ENCODE measurements at regions not wholly inside any gene's neighbourhood (a gene's known extent, or its start where the extent isn't known, plus 50 kb on each side); places are given as distances from the start of the nearest gene placed in this dataset.

DNA sequence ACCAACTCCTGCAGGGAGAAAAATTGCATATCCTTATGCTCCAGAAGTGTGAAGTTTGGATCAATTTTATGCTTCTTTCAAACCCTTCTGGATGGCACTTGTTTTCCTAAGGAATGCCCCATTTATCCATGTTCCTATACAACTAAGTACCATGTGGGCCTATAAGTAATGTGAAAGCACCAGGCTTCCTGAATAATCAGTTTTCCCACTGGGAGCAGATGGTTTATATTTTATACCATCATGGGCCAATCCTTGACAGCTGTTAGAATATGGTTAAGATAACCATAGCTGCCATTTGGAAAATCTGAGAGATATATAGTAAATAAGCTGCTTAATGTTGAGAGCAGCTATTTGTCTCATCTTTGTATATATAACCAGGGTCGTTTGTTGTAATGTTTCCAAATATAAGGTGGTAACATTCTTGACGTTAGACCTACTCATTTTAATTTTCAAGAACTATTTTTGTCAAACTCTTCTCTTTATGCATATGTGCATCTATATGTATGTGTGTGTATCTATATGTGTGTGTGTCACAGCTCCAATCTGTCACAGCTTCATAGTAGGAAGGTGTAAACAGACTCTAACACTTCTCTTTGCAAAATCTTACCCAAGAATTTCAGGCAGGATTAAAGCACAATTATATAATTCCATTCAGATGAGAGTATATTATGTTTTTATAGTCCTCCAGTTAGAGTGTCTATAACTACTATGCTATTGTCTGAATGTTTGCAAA is 458.7 kb upstream of the GCFC2 start:
- no peak overlapping the region for H3K4me3 ChIP-seq (ENCODE audit: low read depth, low read length)
- TF ChIP-seq CTCF (IDR thresholded peaks at IDR 0.05; ENCODE audit: insufficient read depth, low read depth, low read length): no peak
- no peak for DNase-seq (ENCODE audit: low read depth)

DNA sequence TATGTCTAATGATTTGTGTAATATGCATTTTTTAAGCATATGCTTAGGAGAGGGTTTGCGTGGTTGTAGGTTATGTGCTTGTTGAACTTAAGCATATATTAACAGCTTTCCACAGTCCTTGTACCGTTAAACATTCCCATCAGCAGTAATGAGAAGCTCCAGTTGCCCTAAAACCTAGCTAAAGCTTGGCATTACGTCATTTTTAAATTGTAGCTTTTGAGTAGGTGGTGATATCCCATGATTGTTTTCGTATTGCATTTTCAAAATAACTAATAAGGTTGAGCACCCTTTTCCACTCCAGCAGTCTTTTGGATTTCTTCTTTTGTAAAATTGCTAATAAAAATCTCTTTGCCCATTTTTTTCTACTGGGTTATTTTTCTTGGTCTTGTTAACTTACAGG is 453.1 kb upstream of the GCFC2 start:
- no peak for TF ChIP-seq CTCF (IDR thresholded peaks at IDR 0.05; ENCODE audit: insufficient read depth, low read depth, low read length)
- DNase-seq (ENCODE audit: low read depth): no peak
- H3K4me3 ChIP-seq (ENCODE audit: low read depth, low read length): no peak overlapping the region

- H3K4me3 ChIP-seq (ENCODE audit: low read depth, low read length): no peak overlapping the region
- no peak for DNase-seq (ENCODE audit: low read depth)
- no peak for TF ChIP-seq CTCF (IDR thresholded peaks at IDR 0.05; ENCODE audit: insufficient read depth, low read depth, low read length)
Observed at GRCh38 chr2:76160670-76161069, 450.0 kb upstream of the GCFC2 start.

- no peak for DNase-seq (ENCODE audit: low read depth)
- H3K4me3 ChIP-seq (ENCODE audit: low read depth, low read length): no peak overlapping the region
- TF ChIP-seq CTCF (IDR thresholded peaks at IDR 0.05; ENCODE audit: insufficient read depth, low read depth, low read length): no peak
Observed at GRCh38 chr2:76159042-76159648, 448.4 kb upstream of the GCFC2 start.

DNA sequence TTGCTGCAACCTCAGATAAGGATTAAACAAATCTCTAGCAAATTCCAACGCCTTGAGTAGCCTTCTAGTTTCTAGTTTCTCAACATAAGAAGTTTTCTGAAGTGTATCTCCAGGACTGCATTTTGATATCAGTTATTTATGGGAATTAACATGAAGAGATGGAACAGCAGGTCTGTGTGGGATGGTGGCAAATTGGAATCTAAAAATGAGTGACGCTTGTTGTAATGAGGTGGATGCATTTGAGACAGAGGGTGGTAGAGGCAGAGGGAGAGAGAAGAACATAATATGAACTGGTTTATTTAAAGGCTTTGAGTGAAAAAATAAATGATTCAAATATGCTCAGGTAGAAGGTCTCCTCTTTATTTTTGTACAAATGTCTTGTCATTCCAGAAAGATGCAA is 446.8 kb upstream of the GCFC2 start:
- H3K4me3 ChIP-seq (ENCODE audit: low read depth, low read length): no peak overlapping the region
- no peak for DNase-seq (ENCODE audit: low read depth)
- TF ChIP-seq CTCF (IDR thresholded peaks at IDR 0.05; ENCODE audit: insufficient read depth, low read depth, low read length): no peak

DNA sequence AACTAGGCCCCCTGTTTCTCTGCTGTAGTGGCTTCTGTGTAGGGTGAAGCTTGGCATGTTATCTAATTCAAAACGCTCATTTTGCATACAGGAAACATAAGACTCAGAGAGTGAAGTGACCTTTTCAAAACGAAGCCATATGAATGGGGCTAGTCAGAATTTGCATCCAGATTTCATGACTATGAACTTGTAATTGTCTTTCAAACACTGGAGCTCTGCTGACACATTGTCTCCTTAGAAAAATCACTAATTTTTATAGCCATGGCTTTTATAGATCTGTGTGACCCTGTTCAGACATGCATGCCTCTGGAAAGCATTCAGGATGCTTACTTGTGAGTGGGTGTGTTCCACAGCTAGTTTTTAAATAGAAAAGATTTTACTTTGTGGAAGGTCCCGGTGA is 444.3 kb upstream of the GCFC2 start:
- TF ChIP-seq CTCF (IDR thresholded peaks at IDR 0.05; ENCODE audit: insufficient read depth, low read depth, low read length): no peak
- no peak for DNase-seq (ENCODE audit: low read depth)
- no peak overlapping the region for H3K4me3 ChIP-seq (ENCODE audit: low read depth, low read length)
